ENCODE measurements at regions not wholly inside any gene's neighbourhood (a gene's known extent, or its start where the extent isn't known, plus 50 kb on each side); places are given as distances from the start of the nearest gene placed in this dataset.

GRCh38 chr20:52420805-52421204 lies 229.2 kb upstream of the ZFP64 start:
- no peak for DNase-seq (ENCODE audit: low read depth in 3 of 3, low spot score in 2 of 3)

GRCh38 chr20:52419205-52419604 lies 227.6 kb upstream of the ZFP64 start:
- no peak for DNase-seq (ENCODE audit: low read depth in 3 of 3, low spot score in 2 of 3)

GRCh38 chr20:52416953-52417352 lies 225.4 kb upstream of the ZFP64 start:
- no peak for DNase-seq (ENCODE audit: low read depth in 3 of 3, low spot score in 2 of 3)

- DNase-seq (ENCODE audit: low read depth in 3 of 3, low spot score in 2 of 3): no peak
These were observed 220.0 kb upstream of the ZFP64 start for GRCh38 chr20:52411611-52412010.

- no peak for DNase-seq (ENCODE audit: low read depth in 3 of 3, low spot score in 2 of 3)
These were observed 219.2 kb upstream of the ZFP64 start for GRCh38 chr20:52410731-52411234.

- peak in 1 of 3 donors; percentile 26 for DNase-seq (ENCODE audit: low read depth in 3 of 3, low spot score in 2 of 3)
These were observed 218.6 kb upstream of the ZFP64 start for GRCh38 chr20:52410182-52410647.

- no peak for DNase-seq (ENCODE audit: low read depth in 3 of 3, low spot score in 2 of 3)
These were observed 214.4 kb upstream of the ZFP64 start for GRCh38 chr20:52405986-52406385.

- no peak for DNase-seq (ENCODE audit: low read depth in 3 of 3, low spot score in 2 of 3)
These were observed 213.8 kb upstream of the ZFP64 start for GRCh38 chr20:52405417-52405816.

- DNase-seq (ENCODE audit: low read depth in 3 of 3, low spot score in 2 of 3): no peak
These were observed 213.1 kb upstream of the ZFP64 start for GRCh38 chr20:52404671-52405070.

GRCh38 chr20:52402950-52403349 lies 211.4 kb upstream of the ZFP64 start:
- no peak for DNase-seq (ENCODE audit: low read depth in 3 of 3, low spot score in 2 of 3)

GRCh38 chr20:52402514-52402913 lies 210.9 kb upstream of the ZFP64 start:
- no peak for DNase-seq (ENCODE audit: low read depth in 3 of 3, low spot score in 2 of 3)

- no peak for DNase-seq (ENCODE audit: low read depth in 3 of 3, low spot score in 2 of 3)
These were observed 209.9 kb upstream of the ZFP64 start for GRCh38 chr20:52401431-52401830.

GRCh38 chr20:52399352-52399751 lies 207.8 kb upstream of the ZFP64 start:
- DNase-seq (ENCODE audit: low read depth in 3 of 3, low spot score in 2 of 3): no peak

- DNase-seq (ENCODE audit: low read depth in 3 of 3, low spot score in 2 of 3): no peak
These were observed 198.0 kb upstream of the ZFP64 start for GRCh38 chr20:52389606-52390005.

GRCh38 chr20:52383995-52384621 lies 192.5 kb upstream of the ZFP64 start:
- DNase-seq (ENCODE audit: low read depth in 3 of 3, low spot score in 2 of 3): no peak

GRCh38 chr20:52382933-52383332 lies 191.4 kb upstream of the ZFP64 start:
- no peak for DNase-seq (ENCODE audit: low read depth in 3 of 3, low spot score in 2 of 3)

- no peak for DNase-seq (ENCODE audit: low read depth in 3 of 3, low spot score in 2 of 3)
These were observed 188.3 kb upstream of the ZFP64 start for GRCh38 chr20:52379723-52380336.

- no peak for DNase-seq (ENCODE audit: low read depth in 3 of 3, low spot score in 2 of 3)
These were observed 180.6 kb upstream of the ZFP64 start for GRCh38 chr20:52372169-52372568.

- no peak for DNase-seq (ENCODE audit: low read depth in 3 of 3, low spot score in 2 of 3)
These were observed 174.1 kb upstream of the ZFP64 start for GRCh38 chr20:52365688-52366087.

GRCh38 chr20:52364405-52364804 lies 172.8 kb upstream of the ZFP64 start:
- no peak for DNase-seq (ENCODE audit: low read depth in 3 of 3, low spot score in 2 of 3)

- no peak for DNase-seq (ENCODE audit: low read depth in 3 of 3, low spot score in 2 of 3)
These were observed 170.1 kb upstream of the ZFP64 start for GRCh38 chr20:52361650-52362049.

GRCh38 chr20:52349806-52350205 lies 158.2 kb upstream of the ZFP64 start:
- no peak for DNase-seq (ENCODE audit: low read depth in 3 of 3, low spot score in 2 of 3)
